NB4 (cell line): ENCODE measurements at regions not wholly inside any gene's neighbourhood (a gene's known extent, or its start where the extent isn't known, plus 50 kb on each side); places are given as distances from the start of the nearest gene placed in this dataset.

Experiments
- DNase-seq: peaks from one replicate; pipeline ENCODE4 v3.0.0; 2010; ENCODE audit warnings: low read depth
- H3K4me3 ChIP-seq: one replicate; pipeline ENCODE4 v1.5.1; 2011; ENCODE audit warnings: mild to moderate bottlenecking, low read depth, low read length, moderate library complexity
- MYC ChIP-seq: IDR thresholded peaks from 2 replicates; pipeline ENCODE4 v1.6.1; 2011; ENCODE audit warnings: low read depth, low read length
- POLR2A ChIP-seq: IDR thresholded peaks from 2 replicates; pipeline ENCODE4 v1.6.1; 2011; ENCODE audit warnings: mild to moderate bottlenecking; ENCODE audit not compliant: insufficient read length; ENCODE audit errors: extremely low read depth
- TF ChIP-seq, protein P1 (sequence below): IDR thresholded peaks from 2 replicates; pipeline ENCODE4 v1.6.1; 2011; ENCODE audit warnings: low read depth, low read length
- TF ChIP-seq, protein P2 (sequence below): IDR thresholded peaks from one replicate; pipeline ENCODE4 v1.5.1; 2012; ENCODE audit warnings: low read depth, low read length

DNA sequence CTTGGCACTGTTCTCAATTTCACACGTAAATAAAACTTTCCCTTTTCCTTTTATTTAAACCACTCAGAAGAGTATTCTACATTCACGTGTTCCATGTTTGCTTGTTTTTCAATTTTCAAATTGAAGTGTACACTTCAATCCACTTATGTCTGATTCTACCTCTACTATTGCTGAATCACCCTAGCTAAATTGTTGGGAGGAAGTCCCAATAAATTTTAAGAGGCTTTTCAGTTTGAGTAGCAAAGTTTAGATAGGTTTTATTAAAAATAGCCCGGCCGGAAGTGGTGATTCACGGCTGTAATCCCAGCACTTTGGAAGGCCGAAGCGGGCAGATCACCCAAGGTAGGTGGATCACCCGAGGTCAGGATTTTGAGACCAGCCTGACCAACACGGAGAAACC lies 1414.7 kb upstream of the CELF2 start:
- H3K4me3 ChIP-seq, result no peak overlapping the region
- no peak for DNase-seq
- TF ChIP-seq, protein P1, sequence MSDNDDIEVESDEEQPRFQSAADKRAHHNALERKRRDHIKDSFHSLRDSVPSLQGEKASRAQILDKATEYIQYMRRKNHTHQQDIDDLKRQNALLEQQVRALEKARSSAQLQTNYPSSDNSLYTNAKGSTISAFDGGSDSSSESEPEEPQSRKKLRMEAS, result no peak
- TF ChIP-seq POLR2A (no peak), MYC (no peak)
- TF ChIP-seq, protein P2, sequence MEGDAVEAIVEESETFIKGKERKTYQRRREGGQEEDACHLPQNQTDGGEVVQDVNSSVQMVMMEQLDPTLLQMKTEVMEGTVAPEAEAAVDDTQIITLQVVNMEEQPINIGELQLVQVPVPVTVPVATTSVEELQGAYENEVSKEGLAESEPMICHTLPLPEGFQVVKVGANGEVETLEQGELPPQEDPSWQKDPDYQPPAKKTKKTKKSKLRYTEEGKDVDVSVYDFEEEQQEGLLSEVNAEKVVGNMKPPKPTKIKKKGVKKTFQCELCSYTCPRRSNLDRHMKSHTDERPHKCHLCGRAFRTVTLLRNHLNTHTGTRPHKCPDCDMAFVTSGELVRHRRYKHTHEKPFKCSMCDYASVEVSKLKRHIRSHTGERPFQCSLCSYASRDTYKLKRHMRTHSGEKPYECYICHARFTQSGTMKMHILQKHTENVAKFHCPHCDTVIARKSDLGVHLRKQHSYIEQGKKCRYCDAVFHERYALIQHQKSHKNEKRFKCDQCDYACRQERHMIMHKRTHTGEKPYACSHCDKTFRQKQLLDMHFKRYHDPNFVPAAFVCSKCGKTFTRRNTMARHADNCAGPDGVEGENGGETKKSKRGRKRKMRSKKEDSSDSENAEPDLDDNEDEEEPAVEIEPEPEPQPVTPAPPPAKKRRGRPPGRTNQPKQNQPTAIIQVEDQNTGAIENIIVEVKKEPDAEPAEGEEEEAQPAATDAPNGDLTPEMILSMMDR, result no peak

DNA sequence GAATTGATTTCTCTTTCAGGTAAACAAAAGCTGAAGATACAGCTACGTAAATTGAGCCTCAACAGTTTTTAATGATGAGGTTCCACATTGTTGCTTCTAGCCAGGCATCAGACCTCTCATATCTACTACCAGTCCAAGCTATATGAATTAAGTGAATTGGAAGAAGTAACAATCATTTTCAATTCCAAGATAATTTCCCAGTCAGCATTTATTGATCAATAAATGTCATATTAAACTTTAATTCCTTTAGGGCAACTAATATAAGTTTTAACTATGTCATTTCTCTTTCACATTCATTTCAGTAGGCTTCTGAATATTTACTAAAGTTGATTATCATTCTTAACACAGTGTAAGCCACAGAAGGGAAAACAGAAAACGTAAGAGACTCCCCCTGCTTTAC lies 1413.7 kb upstream of the CELF2 start:
- TF ChIP-seq POLR2A (no peak), MYC (no peak)
- TF ChIP-seq, protein P2, result no peak
- TF ChIP-seq, protein P1, result no peak
- H3K4me3 ChIP-seq, result no peak overlapping the region

DNA sequence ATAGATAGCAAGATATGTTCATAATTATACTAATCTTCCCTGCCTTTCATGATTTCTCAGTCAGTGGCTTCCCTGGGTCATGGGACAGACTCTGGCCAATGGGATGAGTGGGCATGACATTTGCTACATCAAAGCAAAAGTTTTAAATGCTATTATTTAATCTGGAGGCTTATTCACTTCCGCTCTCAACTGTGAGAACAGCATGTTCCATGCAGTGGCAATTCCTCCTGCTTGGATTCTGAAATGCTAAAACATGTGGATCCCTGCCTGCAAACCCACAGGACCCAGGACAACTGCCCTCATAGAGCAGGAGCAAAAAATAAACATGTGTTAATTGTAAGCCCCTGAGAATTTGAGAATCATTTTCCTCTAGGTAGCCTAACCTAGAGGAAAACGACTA lies 1412.4 kb upstream of the CELF2 start:
- TF ChIP-seq POLR2A (no peak), MYC (no peak)
- TF ChIP-seq, protein P2, result no peak
- TF ChIP-seq, protein P1, result no peak
- no peak for DNase-seq
- no peak overlapping the region for H3K4me3 ChIP-seq

More for the DNA sequence above, 1413.7 kb upstream of the CELF2 start:
- no peak for DNase-seq

DNA sequence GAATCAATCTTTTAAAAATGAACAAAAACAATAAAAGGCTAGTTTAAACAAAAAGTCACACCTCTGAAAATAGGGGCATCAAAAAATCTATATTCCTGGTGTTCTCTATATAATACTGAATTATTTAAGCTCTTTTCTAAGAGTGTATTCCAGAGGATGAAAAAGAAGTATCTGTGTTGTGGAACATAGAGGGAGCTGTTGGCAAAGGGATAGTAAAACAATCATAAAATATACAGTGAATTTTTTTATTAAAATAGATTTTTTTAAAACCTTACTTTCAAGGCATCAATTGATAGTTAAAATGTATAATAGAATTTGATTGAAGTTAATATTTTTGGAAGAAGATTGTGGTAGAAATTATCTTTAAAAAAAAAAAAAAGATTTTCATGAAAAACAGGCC lies 1409.1 kb upstream of the CELF2 start:
- no peak for TF ChIP-seq POLR2A
- TF ChIP-seq, protein P1, result no peak
- TF ChIP-seq, protein P2, result no peak
- no peak for TF ChIP-seq MYC
- no peak overlapping the region for H3K4me3 ChIP-seq
- no peak for DNase-seq

DNA sequence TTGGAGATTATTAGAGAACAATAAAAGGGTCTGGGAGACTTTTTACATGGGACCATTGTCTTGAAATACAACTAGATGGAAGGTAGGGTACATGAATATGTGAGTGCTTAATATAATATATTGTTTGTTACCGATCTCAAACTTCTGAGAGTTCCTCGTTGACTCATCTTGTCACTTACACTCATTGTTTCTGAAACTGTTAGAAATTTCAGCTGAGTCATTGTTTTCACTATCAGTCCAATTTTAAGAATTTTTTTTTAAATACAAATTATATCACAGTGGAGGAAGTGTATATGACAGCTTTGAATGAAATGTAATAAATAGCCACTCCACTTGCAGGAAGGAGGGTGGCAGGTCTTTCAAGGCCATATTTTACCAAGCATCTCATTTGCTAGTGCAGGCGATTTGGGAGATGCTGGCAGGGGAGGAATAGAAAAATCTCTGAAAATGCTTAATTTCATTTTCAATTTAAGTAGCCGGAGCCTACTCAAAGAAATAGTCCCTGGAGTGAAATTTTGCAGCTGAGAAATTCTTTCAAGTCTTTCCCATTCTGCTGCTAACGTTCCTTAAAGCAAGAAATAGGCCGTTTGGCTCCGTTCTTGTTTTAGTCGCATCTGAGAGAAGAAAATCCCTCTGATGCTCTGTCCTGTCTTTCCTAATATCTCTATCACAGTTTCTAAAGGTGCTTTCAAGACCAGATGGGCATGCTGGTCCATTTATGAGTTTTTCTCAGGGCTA lies 1404.2 kb upstream of the CELF2 start:
- H3K4me3 ChIP-seq, result no peak overlapping the region
- no peak for DNase-seq
- TF ChIP-seq, protein P1, result no peak
- TF ChIP-seq POLR2A (no peak), MYC (no peak)
- TF ChIP-seq, protein P2, result no peak
